Endothelial cell of umbilical vein (primary cell): ENCODE measurements at regions not wholly inside any gene's neighbourhood (a gene's known extent, or its start where the extent isn't known, plus 50 kb on each side); places are given as distances from the start of the nearest gene placed in this dataset.
"Not testable (repeated sequence)": the region's sequence is repeated elsewhere in the genome, so short reads cannot be mapped to it uniquely, and the experiment has no call there.

Experiments
- CTCF ChIP-seq, 2 donors: IDR thresholded peaks; 1 replicate in 1 of 2; 2 replicates in 1 of 2; pipeline ENCODE4 v1.5.1; 2011; ENCODE audit warnings: low read length in 2 of 2, mild to moderate bottlenecking in 2 of 2, moderate library complexity in 2 of 2, control low read depth in 1 of 2, inconsistent platforms in 1 of 2, low read depth in 1 of 2; ENCODE audit not compliant: insufficient read depth in 1 of 2; ENCODE audit errors: extremely low read depth in 1 of 2
- EZH2 ChIP-seq: IDR thresholded peaks from 2 replicates; pipeline ENCODE4 v1.6.1; 2012; ENCODE audit warnings: borderline replicate concordance, low read depth, mild to moderate bottlenecking, moderate library complexity, low read length, inconsistent platforms; ENCODE audit not compliant: severe bottlenecking
- POLR2A ChIP-seq: IDR thresholded peaks from 2 replicates; pipeline ENCODE4 v1.6.1; 2012; ENCODE audit warnings: low read depth, mild to moderate bottlenecking, control low read depth, low read length
- POLR2AphosphoS5 ChIP-seq: IDR thresholded peaks from 2 replicates; pipeline ENCODE4 v1.6.1; 2012; ENCODE audit warnings: low read depth, mild to moderate bottlenecking, control low read depth, low read length, moderate library complexity; ENCODE audit not compliant: insufficient read depth

- not testable (repeated sequence) for TF ChIP-seq CTCF (IDR thresholded peaks at IDR 0.05; ENCODE audit: extremely low read depth in 1 of 2, insufficient read depth in 1 of 2, low read depth in 1 of 2, low read length in 2 of 2); POLR2AphosphoS5; POLR2A; EZH2
These were observed 163.4 kb upstream of the OSBPL11 start for GRCh38 chr3:125758641-125759130.
